ENCODE measurements at regions not wholly inside any gene's neighbourhood (a gene's known extent, or its start where the extent isn't known, plus 50 kb on each side); places are given as distances from the start of the nearest gene placed in this dataset.

DNA sequence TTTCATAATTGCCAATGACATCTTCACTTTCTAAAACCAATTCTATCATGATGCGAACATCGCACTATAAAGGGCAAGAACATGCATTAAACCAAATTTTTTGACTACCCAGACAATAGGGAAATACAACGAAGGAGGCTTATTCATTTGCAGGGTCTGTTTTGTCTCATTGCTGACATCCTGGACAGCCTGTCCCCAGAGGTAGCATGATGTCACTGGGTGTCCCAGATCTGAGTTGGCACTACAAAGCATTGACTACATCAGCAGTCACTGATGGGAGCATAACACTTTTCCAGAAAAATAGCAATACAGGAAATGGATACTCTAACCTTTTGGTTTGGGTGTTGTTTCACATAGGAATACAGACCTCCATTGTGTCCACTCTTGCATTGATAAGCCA lies 180.3 kb downstream of the TMEM182 start:
- H3K27ac ChIP-seq = no peak overlapping the region
- no peaks in the 10 kb centered on the region for H3K9me3 ChIP-seq
- POLR2A ChIA-PET = no interaction called here
- no peaks in the 10 kb centered on the region for H3K4me1 ChIP-seq
- no peak for DNase-seq (ENCODE audit: low read depth in 1 of 2, low spot score in 1 of 2)
- TF ChIP-seq ZFP36 (IDR thresholded peaks at IDR 0.05; ENCODE audit: borderline replicate concordance, partially characterized antibody) (no peak), JUN (IDR thresholded peaks at IDR 0.05) (no peak), ZC3H11A (IDR thresholded peaks at IDR 0.05) (no peak), RCOR1 (IDR thresholded peaks at IDR 0.05; ENCODE audit: low read depth, low read length) (no peak), GATA3 (IDR thresholded peaks at IDR 0.05; ENCODE audit: borderline replicate concordance) (no peak), FOSL2 (IDR thresholded peaks at IDR 0.05) (no peak), FOSL2 (CRISPR knock-in tag; IDR thresholded peaks at IDR 0.05) (no peak), FOXS1 (CRISPR knock-in tag; IDR thresholded peaks at IDR 0.05) (no peak), NPAS2 (CRISPR knock-in tag; IDR thresholded peaks at IDR 0.05; ENCODE audit: borderline replicate concordance) (no peak), MAZ (IDR thresholded peaks at IDR 0.05; ENCODE audit: borderline replicate concordance, low read depth, low read length) (no peak), HDAC2 (IDR thresholded peaks at IDR 0.05) (no peak), EHF (CRISPR knock-in tag; IDR thresholded peaks at IDR 0.05) (no peak)
- TF ChIP-seq, protein P1, sequence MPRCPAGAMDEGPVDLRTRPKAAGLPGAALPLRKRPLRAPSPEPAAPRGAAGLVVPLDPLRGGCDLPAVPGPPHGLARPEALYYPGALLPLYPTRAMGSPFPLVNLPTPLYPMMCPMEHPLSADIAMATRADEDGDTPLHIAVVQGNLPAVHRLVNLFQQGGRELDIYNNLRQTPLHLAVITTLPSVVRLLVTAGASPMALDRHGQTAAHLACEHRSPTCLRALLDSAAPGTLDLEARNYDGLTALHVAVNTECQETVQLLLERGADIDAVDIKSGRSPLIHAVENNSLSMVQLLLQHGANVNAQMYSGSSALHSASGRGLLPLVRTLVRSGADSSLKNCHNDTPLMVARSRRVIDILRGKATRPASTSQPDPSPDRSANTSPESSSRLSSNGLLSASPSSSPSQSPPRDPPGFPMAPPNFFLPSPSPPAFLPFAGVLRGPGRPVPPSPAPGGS (IDR thresholded peaks at IDR 0.05) = no peak
- WGBS (ENCODE audit: missing lambda C conversion rate) = 62% methylated on average over 3 of the region's 3 CpGs
- H3K4me3 ChIP-seq = no peak overlapping the region
- FAIRE-seq = no peak
- no peak for ATAC-seq
- H3K4me2 ChIP-seq = no peak overlapping the region
- CTCF ChIA-PET = no interaction called here

DNA sequence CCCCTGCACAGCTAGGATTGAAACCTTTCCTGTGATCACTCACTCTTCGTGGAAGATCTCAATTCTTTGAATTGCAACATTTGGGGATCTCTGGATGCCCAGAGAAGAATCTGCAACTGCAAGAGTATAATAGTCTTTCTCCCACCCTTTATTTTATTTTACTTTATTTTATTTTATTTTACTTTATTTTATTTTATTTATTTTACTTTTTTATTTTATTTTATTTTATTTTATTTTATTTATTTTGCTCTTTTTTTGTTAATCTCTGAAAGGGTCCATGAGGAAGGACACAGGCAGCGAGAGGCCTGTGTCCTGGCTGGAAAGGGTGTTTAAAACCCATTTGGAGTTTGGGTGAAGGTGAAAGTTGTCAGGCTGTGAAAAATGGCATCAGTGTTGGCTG lies 181.4 kb downstream of the TMEM182 start:
- POLR2A ChIA-PET = no interaction called here
- DNase-seq (ENCODE audit: low read depth in 1 of 2, low spot score in 1 of 2) (no peak), FAIRE-seq (no peak), ATAC-seq (no peak)
- Histone ChIP-seq H3K27ac (no peak overlapping the region), H3K4me3 (no peak overlapping the region), H3K9me3 (no peaks in the 10 kb centered on the region), H3K4me2 (no peak overlapping the region), H3K4me1 (no peaks in the 10 kb centered on the region)
- CTCF ChIA-PET = no interaction called here
- WGBS (ENCODE audit: missing lambda C conversion rate) = 6% methylated on average over 2 of the region's 2 CpGs
- TF ChIP-seq, protein P1 (IDR thresholded peaks at IDR 0.05) = no peak
- no peak for TF ChIP-seq JUN (IDR thresholded peaks at IDR 0.05)
- no peak for TF ChIP-seq ZC3H11A (IDR thresholded peaks at IDR 0.05)
- TF ChIP-seq, protein P2, sequence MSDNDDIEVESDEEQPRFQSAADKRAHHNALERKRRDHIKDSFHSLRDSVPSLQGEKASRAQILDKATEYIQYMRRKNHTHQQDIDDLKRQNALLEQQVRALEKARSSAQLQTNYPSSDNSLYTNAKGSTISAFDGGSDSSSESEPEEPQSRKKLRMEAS (IDR thresholded peaks at IDR 0.05) = no peak
- TF ChIP-seq KDM1A (IDR thresholded peaks at IDR 0.05; ENCODE audit: low read depth) = no peak
- no peak for TF ChIP-seq ZNF302 (CRISPR knock-in tag; IDR thresholded peaks at IDR 0.05)
- TF ChIP-seq SREBF2 (IDR thresholded peaks at IDR 0.05) = no peak
- TF ChIP-seq HOXA7 (CRISPR knock-in tag; IDR thresholded peaks at IDR 0.05) = no peak
- TF ChIP-seq, protein P3, sequence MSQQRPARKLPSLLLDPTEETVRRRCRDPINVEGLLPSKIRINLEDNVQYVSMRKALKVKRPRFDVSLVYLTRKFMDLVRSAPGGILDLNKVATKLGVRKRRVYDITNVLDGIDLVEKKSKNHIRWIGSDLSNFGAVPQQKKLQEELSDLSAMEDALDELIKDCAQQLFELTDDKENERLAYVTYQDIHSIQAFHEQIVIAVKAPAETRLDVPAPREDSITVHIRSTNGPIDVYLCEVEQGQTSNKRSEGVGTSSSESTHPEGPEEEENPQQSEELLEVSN (IDR thresholded peaks at IDR 0.05; ENCODE audit: borderline replicate concordance, low read depth) = no peak
- no peak for TF ChIP-seq ESRRA (IDR thresholded peaks at IDR 0.05; ENCODE audit: borderline replicate concordance, low read length)
- TF ChIP-seq CHD4 (IDR thresholded peaks at IDR 0.05; ENCODE audit: borderline replicate concordance) = no peak
- no peak for TF ChIP-seq HOXB5 (CRISPR knock-in tag; IDR thresholded peaks at IDR 0.05)
- no peak for TF ChIP-seq RAD21 (conservative IDR thresholded peaks at IDR 0.05 in 1 of 2, IDR thresholded peaks at IDR 0.05 in 1 of 2)
- no peak for TF ChIP-seq FOXS1 (CRISPR knock-in tag; IDR thresholded peaks at IDR 0.05)
- TF ChIP-seq NPAS2 (CRISPR knock-in tag; IDR thresholded peaks at IDR 0.05; ENCODE audit: borderline replicate concordance) = no peak
